Activated B cell treated with CpG ODN at 0.5 μM for 24 hours (primary cell): ENCODE measurements at regions not wholly inside any gene's neighbourhood (a gene's known extent, or its start where the extent isn't known, plus 50 kb on each side); places are given as distances from the start of the nearest gene placed in this dataset.

ENCODE experiments used
- ATAC-seq: fragments of 200-7000 bp; cut with Tn5 transposase; one replicate; pipeline ENCODE4 v1.10.0; 2021; ENCODE audit warnings: low read depth, mild to moderate bottlenecking, moderate library complexity
- CTCF ChIA-PET: fragments of 350-600 bp; sonication (Branson Sonifier 250); formaldehyde crosslinking; loops from one replicate; lab custom pipeline; 2021; ENCODE audit warnings: antibody characterized with exemption; lab: Charles Lee
- POLR2A ChIA-PET: fragments of 350-600 bp; sonication (Branson Sonifier 250); formaldehyde crosslinking; loops from one replicate; lab custom pipeline; 2021; ENCODE audit warnings: antibody characterized with exemption; lab: Charles Lee
- DNase-seq: peaks from one replicate; pipeline ENCODE4 v3.0.0; 2022
- H3K27ac Mint-ChIP-seq: one replicate; pipeline ENCODE4 v1.8.0; 2020; ENCODE audit warnings: mixed read lengths
- H3K27me3 Mint-ChIP-seq: one replicate; pipeline ENCODE4 v1.8.0; 2021; ENCODE audit warnings: mixed read lengths
- H3K36me3 Mint-ChIP-seq: one replicate; pipeline ENCODE4 v1.8.0; 2021; ENCODE audit warnings: low read depth, mixed read lengths
- H3K4me1 Mint-ChIP-seq: one replicate; pipeline ENCODE4 v1.8.0; 2021; ENCODE audit warnings: mixed read lengths
- H3K4me3 Mint-ChIP-seq: one replicate; pipeline ENCODE4 v1.8.0; 2020; ENCODE audit warnings: mild to moderate bottlenecking, mixed read lengths
- H3K9me3 Mint-ChIP-seq: one replicate; pipeline ENCODE4 v1.8.0; 2020; ENCODE audit warnings: mixed read lengths
- CTCF ChIP-seq: fragments of 200-600 bp; IDR thresholded peaks from one replicate; pipeline ENCODE4 v1.8.0; 2022; ENCODE audit warnings: antibody characterized with exemption, mild to moderate bottlenecking
- intact Hi-C: fragments of 100-400 bp; cut with micrococcal nuclease; formaldehyde crosslinking; loops from one replicate; pipeline ENCODE4 v1.15.1; 2024

GRCh38 chr4:4755306-4755705 is 104.2 kb upstream of the MSX1 start:
- TF ChIP-seq CTCF, result no peak
- CTCF ChIA-PET, result no interaction called here
- POLR2A ChIA-PET, result no interaction called here
- Mint-ChIP-seq H3K4me3 (no peak overlapping the region), H3K27me3 (peaks cover 12% of the 10 kb centered on the region), H3K4me1 (no peaks in the 10 kb centered on the region), H3K36me3 (no peaks in the 10 kb centered on the region), H3K27ac (no peak overlapping the region), H3K9me3 (no peaks in the 10 kb centered on the region)
- intact Hi-C loops, result no loop called here
- ATAC-seq (no peak), DNase-seq (no peak)

- TF ChIP-seq CTCF, result no peak
- POLR2A ChIA-PET, result no interaction called here
- no peaks in the 10 kb centered on the region for H3K36me3 Mint-ChIP-seq
- CTCF ChIA-PET, result no interaction called here
- intact Hi-C loops, result no loop called here
- DNase-seq (no peak), ATAC-seq (no peak)
- no peak overlapping the region for H3K4me3 Mint-ChIP-seq
- no peaks in the 10 kb centered on the region for H3K4me1 Mint-ChIP-seq
- peaks cover 12% of the 10 kb centered on the region for H3K27me3 Mint-ChIP-seq
- no peaks in the 10 kb centered on the region for H3K9me3 Mint-ChIP-seq
- H3K27ac Mint-ChIP-seq, result no peak overlapping the region
Observed at GRCh38 chr4:4754641-4755040, 104.8 kb upstream of the MSX1 start.

GRCh38 chr4:4753643-4754042 is 105.8 kb upstream of the MSX1 start:
- ChIA-PET POLR2A (no interaction called here), CTCF (no interaction called here)
- DNase-seq, result no peak
- no peak overlapping the region for H3K4me3 Mint-ChIP-seq
- H3K9me3 Mint-ChIP-seq, result no peaks in the 10 kb centered on the region
- H3K4me1 Mint-ChIP-seq, result no peaks in the 10 kb centered on the region
- H3K36me3 Mint-ChIP-seq, result no peaks in the 10 kb centered on the region
- intact Hi-C loops, result no loop called here
- no peak for TF ChIP-seq CTCF
- no peak overlapping the region for H3K27ac Mint-ChIP-seq
- H3K27me3 Mint-ChIP-seq, result peaks cover 12% of the 10 kb centered on the region
- no peak for ATAC-seq

- Mint-ChIP-seq H3K4me1 (no peaks in the 10 kb centered on the region), H3K4me3 (no peak overlapping the region), H3K27me3 (peaks cover 12% of the 10 kb centered on the region), H3K36me3 (no peaks in the 10 kb centered on the region), H3K9me3 (no peaks in the 10 kb centered on the region), H3K27ac (no peak overlapping the region)
- CTCF ChIA-PET, result no interaction called here
- intact Hi-C loops, result no loop called here
- no peak for DNase-seq
- POLR2A ChIA-PET, result no interaction called here
- no peak for ATAC-seq
- no peak for TF ChIP-seq CTCF
Observed at GRCh38 chr4:4752576-4753401, 106.7 kb upstream of the MSX1 start.

GRCh38 chr4:4752025-4752424 is 107.4 kb upstream of the MSX1 start:
- no peak overlapping the region for H3K27ac Mint-ChIP-seq
- POLR2A ChIA-PET, result no interaction called here

More at GRCh38 chr4:4752025-4752424, 107.4 kb upstream of the MSX1 start:
- H3K4me3 Mint-ChIP-seq, result no peak overlapping the region
- no peak for TF ChIP-seq CTCF
- intact Hi-C loops, result no loop called here
- no peaks in the 10 kb centered on the region for H3K36me3 Mint-ChIP-seq
- H3K9me3 Mint-ChIP-seq, result peaks cover 3% of the 10 kb centered on the region
- H3K4me1 Mint-ChIP-seq, result no peaks in the 10 kb centered on the region
- DNase-seq, result no peak
- no peak for ATAC-seq
- H3K27me3 Mint-ChIP-seq, result peaks cover 12% of the 10 kb centered on the region
- CTCF ChIA-PET, result no interaction called here
